Superior temporal gyrus (tissue), 1 donor: ENCODE measurements at regions not wholly inside any gene's neighbourhood (a gene's known extent, or its start where the extent isn't known, plus 50 kb on each side); places are given as distances from the start of the nearest gene placed in this dataset.
"Not testable (repeated sequence)": the region's sequence is repeated elsewhere in the genome, so short reads cannot be mapped to it uniquely, and the experiment has no call there.

Experiments used
- DNase-seq: peaks from one replicate; pipeline ENCODE4 v3.0.0-alpha.2; 2016; ENCODE audit errors: extremely low spot score

- no peak for DNase-seq
These were observed 413.0 kb upstream of the MYT1L start for GRCh38 chr2:2744107-2744506.

GRCh38 chr2:2743164-2743571 is 412.1 kb upstream of the MYT1L start:
- peak; percentile 70 for DNase-seq

GRCh38 chr2:2742726-2743125 is 411.7 kb upstream of the MYT1L start:
- peak; percentile 56 for DNase-seq

- DNase-seq = no peak
These were observed 409.2 kb upstream of the MYT1L start for GRCh38 chr2:2740238-2740775.

GRCh38 chr2:2739231-2739795 is 408.2 kb upstream of the MYT1L start:
- DNase-seq = no peak

- no peak for DNase-seq
These were observed 407.6 kb upstream of the MYT1L start for GRCh38 chr2:2738684-2739083.

GRCh38 chr2:2738276-2738675 is 407.2 kb upstream of the MYT1L start:
- no peak for DNase-seq

GRCh38 chr2:2735041-2735440 is 404.0 kb upstream of the MYT1L start:
- DNase-seq = no peak

- no peak for DNase-seq
These were observed 403.2 kb upstream of the MYT1L start for GRCh38 chr2:2734308-2734707.

- DNase-seq = no peak
These were observed 402.7 kb upstream of the MYT1L start for GRCh38 chr2:2733818-2734217.

GRCh38 chr2:2732331-2733119 is 401.4 kb upstream of the MYT1L start:
- DNase-seq = no peak

GRCh38 chr2:2731816-2732284 is 400.8 kb upstream of the MYT1L start:
- DNase-seq = no peak

- no peak for DNase-seq
These were observed 400.2 kb upstream of the MYT1L start for GRCh38 chr2:2731101-2731815.

- no peak for DNase-seq
These were observed 399.3 kb upstream of the MYT1L start for GRCh38 chr2:2730301-2730833.

GRCh38 chr2:2729246-2729645 is 398.2 kb upstream of the MYT1L start:
- DNase-seq = no peak

- no peak for DNase-seq
These were observed 397.6 kb upstream of the MYT1L start for GRCh38 chr2:2728635-2729034.

GRCh38 chr2:2727876-2728511 is 396.9 kb upstream of the MYT1L start:
- DNase-seq = no peak

- DNase-seq = no peak
These were observed 395.1 kb upstream of the MYT1L start for GRCh38 chr2:2726163-2726562.

- no peak for DNase-seq
These were observed 392.0 kb upstream of the MYT1L start for GRCh38 chr2:2723064-2723463.

GRCh38 chr2:2721296-2721835 is 390.3 kb upstream of the MYT1L start:
- DNase-seq = no peak

- DNase-seq = not testable (repeated sequence)
These were observed 389.7 kb upstream of the MYT1L start for GRCh38 chr2:2720806-2721205.
